RWPE1 (cell line): ENCODE measurements at regions not wholly inside any gene's neighbourhood (a gene's known extent, or its start where the extent isn't known, plus 50 kb on each side); places are given as distances from the start of the nearest gene placed in this dataset.

ENCODE experiments used
- CTCF ChIA-PET: fragments of 350-600 bp; sonication (Branson Sonifier 250); formaldehyde crosslinking; extraction: SDS; loops from one replicate; lab custom pipeline; 2021; lab: Yijun Ruan, JAX
- POLR2A ChIA-PET: fragments of 400-600 bp; formaldehyde crosslinking; extraction: SDS; loops from one replicate; lab custom pipeline; 2020; ENCODE audit warnings: antibody characterized with exemption; ENCODE audit not compliant: low non-redundant PET; lab: Yijun Ruan, JAX
- DNase-seq: peaks from one replicate; pipeline ENCODE4 v3.0.0; 2012; ENCODE audit warnings: low spot score
- H3K27ac ChIP-seq: fragments of 450-650 bp; 2 replicates; pipeline ENCODE4 v1.5.1; 2017
- CTCF ChIP-seq: fragments of 450-650 bp; conservative IDR thresholded peaks from 2 replicates; pipeline ENCODE4 v1.5.1; 2017; ENCODE audit warnings: low read depth, mild to moderate bottlenecking

GRCh38 chr20:24868396-24868927, 80.6 kb upstream of the CST7 start:
- no peak for TF ChIP-seq CTCF
- no peak overlapping the region for H3K27ac ChIP-seq
- no peak for DNase-seq
- POLR2A ChIA-PET = no interaction called here
- CTCF ChIA-PET = no interaction called here

- no peak for DNase-seq
- TF ChIP-seq CTCF = no peak
- ChIA-PET POLR2A (no interaction called here), CTCF (no interaction called here)
- H3K27ac ChIP-seq = no peak overlapping the region
Measured at GRCh38 chr20:24868959-24869358, 80.1 kb upstream of the CST7 start.

- POLR2A ChIA-PET = no interaction called here
Measured at GRCh38 chr20:24870057-24870456, 79.0 kb upstream of the CST7 start.

GRCh38 chr20:24870881-24871280, 78.2 kb upstream of the CST7 start:
- no peak for TF ChIP-seq CTCF
- CTCF ChIA-PET = no interaction called here
- H3K27ac ChIP-seq = no peak overlapping the region
- DNase-seq = no peak
- POLR2A ChIA-PET = no interaction called here

More at GRCh38 chr20:24870057-24870456, 79.0 kb upstream of the CST7 start:
- TF ChIP-seq CTCF = no peak
- H3K27ac ChIP-seq = no peak overlapping the region
- CTCF ChIA-PET = no interaction called here
- DNase-seq = no peak

- no peak for DNase-seq
- no peak for TF ChIP-seq CTCF
- no peak overlapping the region for H3K27ac ChIP-seq
- ChIA-PET CTCF (no interaction called here), POLR2A (no interaction called here)
Measured at GRCh38 chr20:24871480-24872213, 77.4 kb upstream of the CST7 start.

GRCh38 chr20:24872291-24873024, 76.6 kb upstream of the CST7 start:
- no peak for TF ChIP-seq CTCF
- ChIA-PET CTCF (interaction anchor here (1.0 kb wide), 1 partner anchor 46 kb away, joined by 3 read pairs; no protein-coding TSS in a partner anchor), POLR2A (no interaction called here)
- DNase-seq = no peak
- H3K27ac ChIP-seq = no peak overlapping the region
